ENCODE measurements at regions not wholly inside any gene's neighbourhood (a gene's known extent, or its start where the extent isn't known, plus 50 kb on each side); places are given as distances from the start of the nearest gene placed in this dataset.

DNA sequence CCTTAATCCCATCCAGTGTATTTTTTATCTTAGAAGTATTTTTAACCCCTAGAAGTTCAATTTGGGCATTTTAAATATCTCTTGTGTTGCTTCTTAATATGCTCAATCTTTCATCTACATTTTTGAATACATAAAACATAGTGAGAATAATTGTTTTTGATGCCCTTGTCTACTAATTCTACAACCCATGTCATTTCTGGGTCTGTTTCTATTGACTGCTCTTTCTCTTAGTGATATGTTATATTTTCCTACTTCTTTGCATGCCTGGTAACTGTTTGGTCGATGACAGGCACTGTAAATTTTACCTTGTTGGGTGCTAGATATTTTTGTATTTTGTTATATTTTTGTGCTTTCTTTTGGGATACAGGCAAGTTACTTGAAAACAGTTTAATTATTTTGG is 56.3 kb downstream of the CYTL1 start:
- DNase-seq = no peak

All from NCI-H526 (cell line).